ENCODE measurements at regions not wholly inside any gene's neighbourhood (a gene's known extent, or its start where the extent isn't known, plus 50 kb on each side); places are given as distances from the start of the nearest gene placed in this dataset.

DNA sequence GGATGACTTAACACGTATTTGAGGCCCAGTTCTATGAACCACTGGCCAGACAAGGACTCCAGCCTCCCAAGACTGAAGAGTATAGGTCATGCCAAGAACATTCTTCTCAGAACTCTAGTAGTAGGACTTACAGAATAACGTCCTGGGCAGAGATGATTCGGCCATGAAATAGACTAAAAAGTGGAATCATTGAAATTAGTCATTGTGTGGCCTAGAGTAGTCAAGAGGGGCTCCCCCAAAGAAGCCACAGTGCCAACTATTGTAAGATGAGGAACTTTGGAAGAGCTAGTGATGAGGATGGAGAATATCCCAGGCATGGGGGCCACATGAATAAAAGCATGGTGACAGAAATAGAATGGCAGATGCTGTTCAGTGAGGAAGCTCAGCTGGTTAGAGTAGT, 101.1 kb downstream of the TRIB2 start:
- DNase-seq (ENCODE audit: low spot score), result no peak
- peak overlapping the region in 1 of 2 donors; percentile 88 for H3K27ac ChIP-seq
- no peak overlapping the region for H3K4me3 ChIP-seq
- TF ChIP-seq, protein P1, sequence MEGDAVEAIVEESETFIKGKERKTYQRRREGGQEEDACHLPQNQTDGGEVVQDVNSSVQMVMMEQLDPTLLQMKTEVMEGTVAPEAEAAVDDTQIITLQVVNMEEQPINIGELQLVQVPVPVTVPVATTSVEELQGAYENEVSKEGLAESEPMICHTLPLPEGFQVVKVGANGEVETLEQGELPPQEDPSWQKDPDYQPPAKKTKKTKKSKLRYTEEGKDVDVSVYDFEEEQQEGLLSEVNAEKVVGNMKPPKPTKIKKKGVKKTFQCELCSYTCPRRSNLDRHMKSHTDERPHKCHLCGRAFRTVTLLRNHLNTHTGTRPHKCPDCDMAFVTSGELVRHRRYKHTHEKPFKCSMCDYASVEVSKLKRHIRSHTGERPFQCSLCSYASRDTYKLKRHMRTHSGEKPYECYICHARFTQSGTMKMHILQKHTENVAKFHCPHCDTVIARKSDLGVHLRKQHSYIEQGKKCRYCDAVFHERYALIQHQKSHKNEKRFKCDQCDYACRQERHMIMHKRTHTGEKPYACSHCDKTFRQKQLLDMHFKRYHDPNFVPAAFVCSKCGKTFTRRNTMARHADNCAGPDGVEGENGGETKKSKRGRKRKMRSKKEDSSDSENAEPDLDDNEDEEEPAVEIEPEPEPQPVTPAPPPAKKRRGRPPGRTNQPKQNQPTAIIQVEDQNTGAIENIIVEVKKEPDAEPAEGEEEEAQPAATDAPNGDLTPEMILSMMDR (IDR thresholded peaks at IDR 0.05), result no peak

DNA sequence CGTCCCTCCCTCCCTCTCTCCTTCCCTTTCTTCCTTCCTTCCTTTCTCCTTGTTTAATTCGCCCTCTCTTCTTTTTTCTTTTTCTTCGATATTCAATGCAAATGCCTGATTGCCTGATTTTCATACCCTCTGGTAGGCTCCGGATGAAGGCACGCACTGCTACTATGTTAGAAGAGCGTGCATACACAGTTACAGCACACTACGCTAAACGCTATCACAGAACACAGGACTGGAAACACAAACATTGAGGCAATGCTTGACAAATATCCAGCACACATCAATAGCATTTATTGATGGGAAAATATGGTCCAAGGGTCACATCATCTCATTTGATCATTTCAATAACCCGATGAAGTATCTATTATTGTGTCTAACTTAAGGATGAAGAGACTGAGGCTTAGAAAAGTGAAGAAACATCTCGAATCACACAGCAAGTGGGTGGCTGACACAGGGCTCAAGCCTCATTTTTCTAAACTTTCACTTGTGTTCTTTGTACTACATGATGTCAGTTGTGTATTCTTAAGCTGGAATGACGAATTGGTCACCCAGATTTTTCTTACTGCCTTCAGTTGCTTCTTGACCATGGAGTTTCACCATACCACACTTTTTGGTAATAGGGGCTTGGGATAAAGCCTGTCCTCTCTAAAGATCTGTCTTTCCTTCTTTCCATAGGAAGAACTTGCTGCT, 101.8 kb downstream of the TRIB2 start:
- TF ChIP-seq, protein P1 (IDR thresholded peaks at IDR 0.05), result no peak
- Histone ChIP-seq H3K27ac (peak overlapping the region; percentile 66 to 88), H3K4me3 (peak overlapping the region; percentile 31)
- no peak for DNase-seq (ENCODE audit: low spot score)

DNA sequence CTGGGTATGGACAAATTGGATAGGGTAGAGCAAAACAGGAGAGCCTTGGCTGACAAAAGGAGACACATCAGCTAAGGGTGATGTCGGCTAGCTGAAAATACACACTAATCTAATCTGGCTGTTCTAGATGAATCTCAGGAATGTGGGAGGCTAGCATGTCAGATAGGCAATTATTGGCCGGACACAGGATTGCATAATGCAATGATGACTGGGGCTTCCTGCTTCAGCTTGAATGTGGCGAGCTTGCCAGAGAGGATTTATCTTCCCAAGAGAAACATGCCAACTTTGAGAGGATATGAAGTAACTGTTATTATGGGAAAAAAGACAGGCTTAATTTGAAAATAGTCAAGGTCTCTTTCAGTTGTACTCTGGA, 102.4 kb downstream of the TRIB2 start:
- TF ChIP-seq, protein P1 (IDR thresholded peaks at IDR 0.05), result no peak
- DNase-seq (ENCODE audit: low spot score), result peak; percentile 91
- peak overlapping the region; percentile 66 to 88 for H3K27ac ChIP-seq
- H3K4me3 ChIP-seq, result peak overlapping the region; percentile 31

DNA sequence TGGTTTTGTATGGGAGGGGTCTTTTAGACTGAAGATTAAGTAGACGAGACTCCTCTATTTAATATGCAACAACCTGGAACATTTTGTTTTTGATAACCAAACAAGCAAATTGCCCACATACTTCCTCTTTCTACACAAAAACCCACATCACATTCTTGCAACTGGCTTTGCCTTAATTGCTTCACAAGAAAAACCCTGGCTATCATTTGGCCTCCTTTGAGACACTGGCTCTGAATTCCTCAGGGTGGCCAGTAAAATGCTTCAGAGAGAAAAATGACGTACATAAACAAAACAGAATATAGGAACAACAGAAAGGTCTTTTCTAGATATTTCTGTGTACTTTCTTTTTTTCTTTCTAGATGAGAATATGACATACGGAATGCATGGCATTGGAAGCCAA, 103.0 kb downstream of the TRIB2 start:
- DNase-seq (ENCODE audit: low spot score), result no peak
- peak overlapping the region; percentile 31 for H3K4me3 ChIP-seq
- peak overlapping the region; percentile 66 to 88 for H3K27ac ChIP-seq
- TF ChIP-seq, protein P1 (IDR thresholded peaks at IDR 0.05), result no peak

DNA sequence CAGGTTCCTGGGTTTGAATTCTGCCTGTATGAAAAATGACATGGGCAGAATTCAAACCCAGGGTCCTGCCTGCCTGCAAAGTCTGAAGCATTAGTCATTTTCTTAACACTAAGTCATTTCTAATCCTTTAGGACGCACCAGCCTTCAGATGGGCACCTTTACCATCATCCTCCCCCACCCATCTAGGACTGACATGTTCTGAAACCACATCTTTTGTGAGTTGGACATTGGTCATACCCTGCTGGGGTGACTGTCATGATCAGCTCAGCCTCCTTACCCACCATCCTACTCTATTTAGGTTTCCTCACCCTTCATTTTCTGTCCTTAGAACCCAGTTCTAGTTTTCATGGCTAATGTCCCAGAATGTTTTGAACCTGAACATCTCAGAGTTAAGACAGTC, 104.9 kb downstream of the TRIB2 start:
- TF ChIP-seq, protein P1 (IDR thresholded peaks at IDR 0.05), result no peak
- no peak for DNase-seq (ENCODE audit: low spot score)
- H3K27ac ChIP-seq, result no peak overlapping the region
- H3K4me3 ChIP-seq, result no peak overlapping the region

DNA sequence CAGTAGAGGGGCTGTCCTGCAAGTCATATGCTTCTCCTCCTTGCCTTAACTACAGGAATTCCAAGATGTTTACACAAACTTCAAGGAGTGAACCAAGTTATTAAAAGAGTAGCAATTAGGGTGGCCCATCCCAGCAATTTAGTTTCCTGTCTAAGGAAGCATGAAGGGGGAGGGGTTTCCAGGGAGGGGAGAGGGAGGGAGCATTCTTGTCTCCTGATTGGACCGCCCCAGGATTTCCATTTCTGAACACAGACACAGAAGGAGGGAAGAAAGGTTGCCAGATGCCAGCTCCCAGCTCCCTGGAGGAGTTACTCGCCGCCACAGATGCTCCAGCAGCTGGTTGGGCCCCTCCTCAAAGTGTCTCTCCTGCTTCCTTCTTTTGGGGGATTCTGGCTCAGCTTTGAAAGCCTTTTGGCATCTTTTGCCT, 107.6 kb downstream of the TRIB2 start:
- DNase-seq (ENCODE audit: low spot score), result no peak
- peak overlapping the region; percentile 25 to 83 for H3K27ac ChIP-seq
- TF ChIP-seq, protein P1 (IDR thresholded peaks at IDR 0.05), result no peak
- peak overlapping the region; percentile 17 for H3K4me3 ChIP-seq

DNA sequence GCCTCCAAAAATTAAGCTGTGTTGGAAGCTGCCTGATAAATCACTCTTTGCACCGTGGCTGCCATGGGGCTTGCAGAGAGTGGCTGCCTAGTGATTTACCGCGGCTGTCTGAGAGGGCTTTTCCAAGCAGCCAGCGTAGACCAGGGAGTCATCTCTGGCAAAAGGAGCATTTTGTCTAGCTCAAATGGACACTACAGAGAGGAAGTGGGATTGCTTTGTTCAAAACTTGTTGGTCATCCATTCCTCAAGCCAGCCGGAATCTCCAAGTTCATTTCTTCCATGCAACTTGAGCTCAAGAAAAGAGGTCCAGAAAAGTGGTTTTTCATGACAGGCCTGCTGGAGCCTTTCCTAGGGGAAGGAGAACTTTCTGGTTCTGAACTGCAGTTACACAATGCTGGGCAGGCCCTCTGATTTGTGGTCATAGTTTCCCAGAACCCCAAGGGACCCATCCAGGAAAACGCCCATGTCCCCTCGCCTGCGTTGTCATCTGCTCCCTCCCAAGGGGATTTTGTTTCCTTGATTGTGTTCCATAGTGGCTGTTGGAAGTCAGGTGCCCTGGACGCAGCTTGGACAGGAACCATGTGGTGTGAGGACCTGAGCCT, 108.1 kb downstream of the TRIB2 start:
- DNase-seq (ENCODE audit: low spot score), result peak; percentile 83
- H3K4me3 ChIP-seq, result peak overlapping the region; percentile 17
- peak overlapping the region; percentile 25 to 83 for H3K27ac ChIP-seq
- TF ChIP-seq, protein P1 (IDR thresholded peaks at IDR 0.05), result no peak

Data from coronary artery (tissue), 2 donors.